KMS-11 (cell line): ENCODE measurements at regions not wholly inside any gene's neighbourhood (a gene's known extent, or its start where the extent isn't known, plus 50 kb on each side); places are given as distances from the start of the nearest gene placed in this dataset.

Source experiments
- H2AFZ ChIP-seq: fragments of 200-600 bp; sonication (generic); 2 replicates; pipeline ENCODE4 v1.6.1; 2016; ENCODE audit warnings: antibody characterized with exemption, mixed run types, low read depth
- H3K27ac ChIP-seq: fragments of 200-600 bp; sonication (generic); 2 replicates; pipeline ENCODE4 v1.6.1; 2016; ENCODE audit warnings: mild to moderate bottlenecking, mixed run types
- H3K27me3 ChIP-seq: fragments of 200-600 bp; sonication (generic); 2 replicates; pipeline ENCODE4 v1.6.1; 2017; ENCODE audit warnings: mild to moderate bottlenecking, low read depth, mixed run types, moderate library complexity; ENCODE audit not compliant: insufficient read depth
- H3K36me3 ChIP-seq: fragments of 200-600 bp; sonication (generic); 2 replicates; pipeline ENCODE4 v1.6.1; 2017; ENCODE audit warnings: mild to moderate bottlenecking, mixed run types; ENCODE audit not compliant: insufficient read depth
- H3K4me1 ChIP-seq: fragments of 200-600 bp; sonication (generic); 2 replicates; pipeline ENCODE4 v1.6.1; 2016; ENCODE audit warnings: mild to moderate bottlenecking, low read depth, mixed run types; ENCODE audit not compliant: poor library complexity, severe bottlenecking
- H3K4me2 ChIP-seq: fragments of 200-600 bp; sonication (generic); 2 replicates; pipeline ENCODE4 v1.7.0; 2016; ENCODE audit warnings: mild to moderate bottlenecking, mixed run types
- H3K4me3 ChIP-seq: fragments of 200-600 bp; sonication (generic); IDR thresholded peaks from 2 replicates; pipeline ENCODE4 v1.6.1; 2017; ENCODE audit warnings: low read depth, low read length, mixed read lengths; ENCODE audit not compliant: insufficient read depth
- H3K79me2 ChIP-seq: fragments of 200-600 bp; sonication (generic); 2 replicates; pipeline ENCODE4 v1.6.1; 2016; ENCODE audit warnings: low read depth, mixed run types; ENCODE audit not compliant: insufficient read depth
- H3K9ac ChIP-seq: fragments of 200-600 bp; sonication (generic); 2 replicates; pipeline ENCODE4 v1.6.1; 2016; ENCODE audit warnings: mild to moderate bottlenecking, mixed run types
- H4K20me1 ChIP-seq: fragments of 200-600 bp; sonication (generic); 2 replicates; pipeline ENCODE4 v1.6.1; 2016; ENCODE audit warnings: mild to moderate bottlenecking, mixed run types; ENCODE audit not compliant: insufficient read depth
- TF ChIP-seq, protein P1 (sequence below): fragments of 200-600 bp; sonication (generic); conservative IDR thresholded peaks from 2 replicates; pipeline ENCODE4 v1.6.1; 2017; ENCODE audit warnings: low read depth, mild to moderate bottlenecking, antibody characterized with exemption, low read length, moderate library complexity, mixed read lengths

DNA sequence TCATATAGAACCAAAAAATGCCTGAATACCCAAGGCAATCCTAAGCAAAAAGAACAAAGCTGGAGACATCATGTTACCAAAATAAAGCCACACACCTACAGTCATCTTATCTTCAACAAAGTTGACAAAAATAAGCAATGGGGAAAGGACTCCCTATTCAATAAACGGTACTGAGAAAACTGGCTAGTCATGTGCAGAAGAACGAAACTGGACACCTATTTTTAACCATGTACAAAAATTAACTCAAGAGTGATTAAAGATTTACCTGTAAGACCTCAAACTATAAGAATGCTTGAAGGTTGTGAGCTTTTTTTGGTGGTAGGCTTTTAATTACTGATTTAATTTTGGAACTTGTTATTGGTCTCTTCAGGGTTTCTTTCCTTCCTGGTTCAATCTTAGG lies 236.0 kb upstream of the DEFB112 start:
- Histone ChIP-seq H3K27ac (no peak overlapping the region), H4K20me1 (no peaks in the 10 kb centered on the region), H3K79me2 (no peaks in the 10 kb centered on the region), H2AFZ (no peak overlapping the region), H3K4me3 (no peak overlapping the region), H3K27me3 (no peaks in the 10 kb centered on the region), H3K9ac (no peak overlapping the region), H3K36me3 (no peaks in the 10 kb centered on the region), H3K4me1 (no peaks in the 10 kb centered on the region), H3K4me2 (no peak overlapping the region)
- TF ChIP-seq, protein P1, sequence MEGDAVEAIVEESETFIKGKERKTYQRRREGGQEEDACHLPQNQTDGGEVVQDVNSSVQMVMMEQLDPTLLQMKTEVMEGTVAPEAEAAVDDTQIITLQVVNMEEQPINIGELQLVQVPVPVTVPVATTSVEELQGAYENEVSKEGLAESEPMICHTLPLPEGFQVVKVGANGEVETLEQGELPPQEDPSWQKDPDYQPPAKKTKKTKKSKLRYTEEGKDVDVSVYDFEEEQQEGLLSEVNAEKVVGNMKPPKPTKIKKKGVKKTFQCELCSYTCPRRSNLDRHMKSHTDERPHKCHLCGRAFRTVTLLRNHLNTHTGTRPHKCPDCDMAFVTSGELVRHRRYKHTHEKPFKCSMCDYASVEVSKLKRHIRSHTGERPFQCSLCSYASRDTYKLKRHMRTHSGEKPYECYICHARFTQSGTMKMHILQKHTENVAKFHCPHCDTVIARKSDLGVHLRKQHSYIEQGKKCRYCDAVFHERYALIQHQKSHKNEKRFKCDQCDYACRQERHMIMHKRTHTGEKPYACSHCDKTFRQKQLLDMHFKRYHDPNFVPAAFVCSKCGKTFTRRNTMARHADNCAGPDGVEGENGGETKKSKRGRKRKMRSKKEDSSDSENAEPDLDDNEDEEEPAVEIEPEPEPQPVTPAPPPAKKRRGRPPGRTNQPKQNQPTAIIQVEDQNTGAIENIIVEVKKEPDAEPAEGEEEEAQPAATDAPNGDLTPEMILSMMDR, result no peak

DNA sequence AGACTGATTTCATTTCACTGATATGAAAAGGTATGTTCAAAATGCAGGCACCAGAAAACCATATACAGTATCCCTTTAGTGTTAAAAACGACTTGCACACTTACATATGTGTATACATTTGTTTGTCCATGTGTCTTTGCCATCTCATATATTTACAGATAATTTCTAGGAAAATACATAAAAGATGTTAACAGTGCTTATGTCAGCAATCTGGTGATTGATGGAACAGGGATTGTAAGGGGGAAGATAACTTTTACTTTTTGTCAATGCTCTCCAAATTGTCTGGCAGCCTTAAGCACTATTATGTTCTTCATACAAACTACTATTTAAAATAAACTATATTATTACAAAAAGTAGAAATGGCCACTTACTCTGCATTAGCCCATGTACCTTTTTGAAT lies 238.5 kb upstream of the DEFB112 start:
- H3K4me2 ChIP-seq, result no peak overlapping the region
- H3K27ac ChIP-seq, result no peak overlapping the region
- no peak overlapping the region for H3K9ac ChIP-seq
- H3K4me3 ChIP-seq, result no peak overlapping the region
- TF ChIP-seq, protein P1, result no peak
- H3K36me3 ChIP-seq, result no peaks in the 10 kb centered on the region
- no peaks in the 10 kb centered on the region for H3K79me2 ChIP-seq
- H3K27me3 ChIP-seq, result no peaks in the 10 kb centered on the region
- no peak overlapping the region for H2AFZ ChIP-seq
- no peaks in the 10 kb centered on the region for H4K20me1 ChIP-seq
- no peaks in the 10 kb centered on the region for H3K4me1 ChIP-seq

DNA sequence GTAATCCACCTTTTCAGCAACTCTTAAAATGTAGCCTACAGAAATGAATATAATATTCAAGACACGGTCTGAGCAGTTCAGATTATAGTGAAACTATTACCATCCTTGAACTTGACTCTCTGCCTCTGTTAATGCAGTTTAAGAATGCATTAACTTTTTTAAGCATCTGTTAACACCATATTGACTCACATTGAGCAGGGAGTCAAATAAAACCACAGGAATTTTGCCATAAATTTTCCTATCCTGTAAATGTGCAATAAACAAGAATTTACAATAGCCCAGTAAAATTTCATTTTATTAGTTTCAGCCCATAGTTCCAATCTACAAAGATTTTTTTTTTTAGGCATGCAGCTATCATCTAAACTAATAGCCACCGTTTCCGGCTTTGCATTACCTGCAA lies 239.2 kb upstream of the DEFB112 start:
- Histone ChIP-seq H3K27ac (no peak overlapping the region), H3K4me1 (no peaks in the 10 kb centered on the region), H3K79me2 (no peaks in the 10 kb centered on the region), H4K20me1 (no peaks in the 10 kb centered on the region), H3K36me3 (no peaks in the 10 kb centered on the region), H3K4me3 (no peak overlapping the region), H3K4me2 (no peak overlapping the region), H3K9ac (no peak overlapping the region), H3K27me3 (no peaks in the 10 kb centered on the region), H2AFZ (no peak overlapping the region)
- TF ChIP-seq, protein P1, result no peak

DNA sequence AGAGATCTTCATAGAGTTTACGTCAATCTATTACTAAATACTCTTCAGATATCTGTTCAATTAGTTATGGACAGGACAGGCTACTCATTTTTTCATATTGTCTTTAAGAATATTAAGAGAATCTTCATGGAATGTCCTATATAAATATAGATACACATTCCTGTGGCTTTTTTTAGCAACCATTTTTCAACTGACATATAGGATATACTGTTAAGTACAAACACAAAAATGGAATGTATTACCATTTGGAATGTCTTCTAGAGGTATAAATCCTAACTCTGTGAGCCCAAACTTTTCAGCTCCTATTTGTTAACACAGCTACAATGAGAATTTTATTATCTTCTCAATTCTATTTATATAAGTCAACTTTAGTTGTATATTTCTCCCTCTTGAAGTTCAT lies 239.6 kb upstream of the DEFB112 start:
- no peaks in the 10 kb centered on the region for H4K20me1 ChIP-seq
- no peak overlapping the region for H2AFZ ChIP-seq
- H3K27me3 ChIP-seq, result no peaks in the 10 kb centered on the region
- TF ChIP-seq, protein P1, result no peak
- H3K4me3 ChIP-seq, result no peak overlapping the region
- H3K27ac ChIP-seq, result no peak overlapping the region
- no peaks in the 10 kb centered on the region for H3K4me1 ChIP-seq
- no peaks in the 10 kb centered on the region for H3K79me2 ChIP-seq
- no peaks in the 10 kb centered on the region for H3K36me3 ChIP-seq
- no peak overlapping the region for H3K9ac ChIP-seq
- no peak overlapping the region for H3K4me2 ChIP-seq

DNA sequence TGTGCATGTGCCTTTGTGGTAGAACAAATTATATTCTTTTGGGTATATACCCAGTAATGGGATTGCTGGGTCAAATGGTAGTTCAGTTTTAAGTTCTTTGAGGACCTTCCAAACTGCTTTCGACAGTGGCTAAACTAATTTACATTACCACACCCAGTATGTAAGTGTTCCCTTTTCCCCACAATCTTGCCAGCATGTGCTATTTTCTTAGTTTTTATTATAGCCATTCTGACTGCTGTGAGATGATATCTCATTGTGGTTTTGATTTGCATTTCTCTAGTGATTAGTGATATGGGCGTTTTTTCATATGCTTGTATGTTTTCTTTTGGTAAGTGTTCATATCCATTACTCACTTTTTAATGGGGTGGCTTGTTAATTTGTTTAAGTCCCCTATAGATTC lies 251.6 kb upstream of the DEFB112 start:
- Histone ChIP-seq H3K4me2 (no peak overlapping the region), H3K4me1 (no peaks in the 10 kb centered on the region), H3K27me3 (no peaks in the 10 kb centered on the region), H3K9ac (no peak overlapping the region), H3K4me3 (no peak overlapping the region), H3K27ac (no peak overlapping the region), H3K36me3 (no peaks in the 10 kb centered on the region), H3K79me2 (no peaks in the 10 kb centered on the region), H2AFZ (no peak overlapping the region), H4K20me1 (no peaks in the 10 kb centered on the region)
- TF ChIP-seq, protein P1, result no peak
